Neural cell (in vitro differentiated cells): ENCODE measurements at regions not wholly inside any gene's neighbourhood (a gene's known extent, or its start where the extent isn't known, plus 50 kb on each side); places are given as distances from the start of the nearest gene placed in this dataset.

Experiments used
- CTCF ChIP-seq: fragments of 450-650 bp; IDR thresholded peaks from 2 replicates; pipeline ENCODE4 v1.5.1; 2014; ENCODE audit warnings: antibody characterized with exemption, mild to moderate bottlenecking, moderate library complexity; ENCODE audit not compliant: poor library complexity, severe bottlenecking
- EP300 ChIP-seq: fragments of 450-650 bp; conservative IDR thresholded peaks from 2 replicates; pipeline ENCODE4 v1.6.1; 2014; ENCODE audit warnings: antibody characterized with exemption, mild to moderate bottlenecking, moderate library complexity; ENCODE audit not compliant: poor library complexity, severe bottlenecking
- EZH2 ChIP-seq: fragments of 200-600, 300-800 bp; shearing (Covaris generic), sonication (generic); IDR thresholded peaks from 2 replicates; pipeline ENCODE4 v1.6.1; 2014; ENCODE audit warnings: antibody characterized with exemption, low read length, borderline replicate concordance, mild to moderate bottlenecking; ENCODE audit not compliant: insufficient read depth, poor library complexity, severe bottlenecking
- POLR2AphosphoS5 ChIP-seq: IDR thresholded peaks from 2 replicates; pipeline ENCODE4 v1.6.1; 2012
- SMC3 ChIP-seq: fragments of 450-650 bp; conservative IDR thresholded peaks from 2 replicates; pipeline ENCODE4 v1.6.1; 2014; ENCODE audit warnings: antibody characterized with exemption, mild to moderate bottlenecking, moderate library complexity; ENCODE audit not compliant: poor library complexity
- TAF1 ChIP-seq: IDR thresholded peaks from 2 replicates; pipeline ENCODE4 v1.6.1; 2012; ENCODE audit warnings: low read depth
- TF ChIP-seq, protein P1 (sequence below): IDR thresholded peaks from 2 replicates; pipeline ENCODE4 v1.6.1; 2012; ENCODE audit warnings: borderline replicate concordance

DNA sequence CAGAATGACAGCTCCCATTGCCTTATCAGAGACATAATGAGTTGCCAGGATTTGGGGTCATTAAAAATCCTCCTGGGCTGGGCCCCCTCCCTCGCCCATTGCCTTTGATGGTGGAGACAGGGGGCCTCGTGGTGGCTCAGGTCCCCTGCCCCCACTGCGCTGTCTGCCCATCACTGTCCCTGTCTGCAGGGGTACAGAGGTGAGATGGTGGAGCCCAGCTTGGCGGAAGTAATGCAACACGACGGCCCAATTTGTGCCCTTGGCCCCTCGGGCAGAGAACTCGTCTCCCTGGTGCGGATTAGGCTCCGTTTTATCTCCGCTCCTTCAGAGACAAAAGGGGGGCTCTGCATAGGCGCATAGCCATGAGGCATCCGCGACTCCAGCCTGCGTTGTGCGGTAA, 152.4 kb upstream of the UNC5B start:
- TF ChIP-seq CTCF (no peak), EZH2 (no peak), EP300 (no peak), SMC3 (no peak), TAF1 (no peak), POLR2AphosphoS5 (no peak)
- TF ChIP-seq, protein P1, sequence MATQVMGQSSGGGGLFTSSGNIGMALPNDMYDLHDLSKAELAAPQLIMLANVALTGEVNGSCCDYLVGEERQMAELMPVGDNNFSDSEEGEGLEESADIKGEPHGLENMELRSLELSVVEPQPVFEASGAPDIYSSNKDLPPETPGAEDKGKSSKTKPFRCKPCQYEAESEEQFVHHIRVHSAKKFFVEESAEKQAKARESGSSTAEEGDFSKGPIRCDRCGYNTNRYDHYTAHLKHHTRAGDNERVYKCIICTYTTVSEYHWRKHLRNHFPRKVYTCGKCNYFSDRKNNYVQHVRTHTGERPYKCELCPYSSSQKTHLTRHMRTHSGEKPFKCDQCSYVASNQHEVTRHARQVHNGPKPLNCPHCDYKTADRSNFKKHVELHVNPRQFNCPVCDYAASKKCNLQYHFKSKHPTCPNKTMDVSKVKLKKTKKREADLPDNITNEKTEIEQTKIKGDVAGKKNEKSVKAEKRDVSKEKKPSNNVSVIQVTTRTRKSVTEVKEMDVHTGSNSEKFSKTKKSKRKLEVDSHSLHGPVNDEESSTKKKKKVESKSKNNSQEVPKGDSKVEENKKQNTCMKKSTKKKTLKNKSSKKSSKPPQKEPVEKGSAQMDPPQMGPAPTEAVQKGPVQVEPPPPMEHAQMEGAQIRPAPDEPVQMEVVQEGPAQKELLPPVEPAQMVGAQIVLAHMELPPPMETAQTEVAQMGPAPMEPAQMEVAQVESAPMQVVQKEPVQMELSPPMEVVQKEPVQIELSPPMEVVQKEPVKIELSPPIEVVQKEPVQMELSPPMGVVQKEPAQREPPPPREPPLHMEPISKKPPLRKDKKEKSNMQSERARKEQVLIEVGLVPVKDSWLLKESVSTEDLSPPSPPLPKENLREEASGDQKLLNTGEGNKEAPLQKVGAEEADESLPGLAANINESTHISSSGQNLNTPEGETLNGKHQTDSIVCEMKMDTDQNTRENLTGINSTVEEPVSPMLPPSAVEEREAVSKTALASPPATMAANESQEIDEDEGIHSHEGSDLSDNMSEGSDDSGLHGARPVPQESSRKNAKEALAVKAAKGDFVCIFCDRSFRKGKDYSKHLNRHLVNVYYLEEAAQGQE: no peak
